ENCODE measurements at regions not wholly inside any gene's neighbourhood (a gene's known extent, or its start where the extent isn't known, plus 50 kb on each side); places are given as distances from the start of the nearest gene placed in this dataset.

- Histone ChIP-seq H3K27ac (no peak overlapping the region), H3K9me3 (no peaks in the 10 kb centered on the region), H3K27me3 (no peaks in the 10 kb centered on the region), H3K4me3 (no peak overlapping the region), H3K36me3 (no peaks in the 10 kb centered on the region), H3K4me1 (peaks cover 22% of the 10 kb centered on the region in 2 donors)
- TF ChIP-seq, protein P1, sequence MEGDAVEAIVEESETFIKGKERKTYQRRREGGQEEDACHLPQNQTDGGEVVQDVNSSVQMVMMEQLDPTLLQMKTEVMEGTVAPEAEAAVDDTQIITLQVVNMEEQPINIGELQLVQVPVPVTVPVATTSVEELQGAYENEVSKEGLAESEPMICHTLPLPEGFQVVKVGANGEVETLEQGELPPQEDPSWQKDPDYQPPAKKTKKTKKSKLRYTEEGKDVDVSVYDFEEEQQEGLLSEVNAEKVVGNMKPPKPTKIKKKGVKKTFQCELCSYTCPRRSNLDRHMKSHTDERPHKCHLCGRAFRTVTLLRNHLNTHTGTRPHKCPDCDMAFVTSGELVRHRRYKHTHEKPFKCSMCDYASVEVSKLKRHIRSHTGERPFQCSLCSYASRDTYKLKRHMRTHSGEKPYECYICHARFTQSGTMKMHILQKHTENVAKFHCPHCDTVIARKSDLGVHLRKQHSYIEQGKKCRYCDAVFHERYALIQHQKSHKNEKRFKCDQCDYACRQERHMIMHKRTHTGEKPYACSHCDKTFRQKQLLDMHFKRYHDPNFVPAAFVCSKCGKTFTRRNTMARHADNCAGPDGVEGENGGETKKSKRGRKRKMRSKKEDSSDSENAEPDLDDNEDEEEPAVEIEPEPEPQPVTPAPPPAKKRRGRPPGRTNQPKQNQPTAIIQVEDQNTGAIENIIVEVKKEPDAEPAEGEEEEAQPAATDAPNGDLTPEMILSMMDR (IDR thresholded peaks at IDR 0.05 in 4 of 5, conservative IDR thresholded peaks at IDR 0.05 in 1 of 5): no peak
- no peak for TF ChIP-seq POLR2A (IDR thresholded peaks at IDR 0.05)
- ATAC-seq (no peak), DNase-seq (no peak)
- in situ Hi-C loops (cut with MboI; ENCODE audit: low sequenced_read_pairs in 4 of 4) (no loop called here), intact Hi-C loops (cut with DNase I; ENCODE audit: low total_unique reads) (loop anchor here (10.0 kb wide), 1 partner anchor 102 kb away; no protein-coding TSS in a partner anchor)
Observed at GRCh38 chr3:107983247-107983646, 107.6 kb downstream of the CD47 start.

GRCh38 chr3:107982165-107982564 lies 108.7 kb downstream of the CD47 start:
- no peaks in the 10 kb centered on the region for H3K36me3 ChIP-seq
- TF ChIP-seq, protein P1 (IDR thresholded peaks at IDR 0.05 in 4 of 5, conservative IDR thresholded peaks at IDR 0.05 in 1 of 5): no peak
- TF ChIP-seq POLR2A (IDR thresholded peaks at IDR 0.05): no peak
- DNase-seq (no peak), ATAC-seq (no peak)
- in situ Hi-C loops (cut with MboI; ENCODE audit: low sequenced_read_pairs in 4 of 4) (no loop called here), intact Hi-C loops (cut with DNase I; ENCODE audit: low total_unique reads) (loop anchor here (10.0 kb wide), 1 partner anchor 103 kb away; no protein-coding TSS in a partner anchor)
- H3K4me1 ChIP-seq: peaks cover 14 to 30% of the 10 kb centered on the region in 2 donors
- H3K27me3 ChIP-seq: no peaks in the 10 kb centered on the region
- no peaks in the 10 kb centered on the region for H3K9me3 ChIP-seq
- H3K27ac ChIP-seq: no peak overlapping the region
- H3K4me3 ChIP-seq: no peak overlapping the region

DNA sequence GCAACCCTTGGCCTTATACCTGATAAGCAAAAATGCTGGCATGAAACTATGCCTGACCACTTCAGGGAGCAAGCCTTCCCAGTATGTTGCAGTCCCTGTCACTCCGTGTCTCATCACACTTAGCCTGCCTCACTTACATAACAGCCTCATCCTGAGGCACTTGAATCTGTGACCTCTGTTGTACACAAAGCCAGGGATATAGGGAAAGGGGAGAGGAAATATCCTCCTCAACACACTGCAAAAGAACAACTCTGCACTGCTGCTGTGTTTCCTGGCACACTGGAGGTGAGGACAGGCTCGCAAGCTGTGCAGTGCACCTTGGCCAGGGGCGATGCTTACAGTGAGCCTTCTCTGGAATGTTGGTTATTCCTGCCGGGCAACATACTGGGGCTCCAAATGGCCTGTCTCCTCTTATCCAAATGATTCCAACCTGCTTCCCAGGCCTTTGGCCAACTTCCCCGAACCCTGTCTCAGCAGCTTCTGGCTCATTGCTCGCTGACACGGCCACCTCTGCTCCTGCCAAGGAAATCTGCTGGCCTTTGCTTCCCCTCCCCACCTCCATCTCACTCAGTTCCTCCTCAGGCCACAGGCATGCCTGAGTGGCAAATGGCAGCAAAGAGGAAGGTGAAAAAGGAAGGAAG lies 109.2 kb downstream of the CD47 start:
- no peaks in the 10 kb centered on the region for H3K27me3 ChIP-seq
- peak in 1 of 2 donors; percentile 38 for ATAC-seq
- H3K4me3 ChIP-seq: no peak overlapping the region
- peaks cover 13 to 30% of the 10 kb centered on the region in 2 donors for H3K4me1 ChIP-seq
- no peaks in the 10 kb centered on the region for H3K36me3 ChIP-seq
- intact Hi-C loops (cut with DNase I; ENCODE audit: low total_unique reads): loop anchor here (10.0 kb wide), 1 partner anchor 103 kb away; no protein-coding TSS in a partner anchor
- in situ Hi-C loops (cut with MboI; ENCODE audit: low sequenced_read_pairs in 4 of 4): no loop called here
- no peak overlapping the region for H3K27ac ChIP-seq
- DNase-seq: no peak
- TF ChIP-seq, protein P1 (IDR thresholded peaks at IDR 0.05 in 4 of 5, conservative IDR thresholded peaks at IDR 0.05 in 1 of 5): no peak
- no peak for TF ChIP-seq POLR2A (IDR thresholded peaks at IDR 0.05)
- no peaks in the 10 kb centered on the region for H3K9me3 ChIP-seq

DNA sequence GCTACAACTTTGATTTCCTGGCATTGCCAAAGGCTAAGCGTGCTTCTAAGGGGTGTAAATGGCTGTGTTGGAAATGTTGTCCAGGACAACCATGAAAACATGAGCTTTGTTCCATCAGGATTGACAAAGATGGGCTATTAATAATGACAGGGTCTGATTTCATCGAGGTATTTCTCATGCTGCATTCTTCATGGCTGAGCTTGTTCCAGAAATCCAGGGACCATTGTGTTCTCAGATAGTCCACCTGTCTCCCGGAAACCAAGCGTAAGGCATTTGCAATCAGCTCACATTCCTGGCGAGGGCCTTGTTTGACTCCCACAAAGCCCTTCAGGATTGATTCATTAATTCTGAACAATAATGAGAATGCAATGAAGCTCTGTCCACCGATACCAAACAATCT lies 111.3 kb downstream of the CD47 start:
- no peak for TF ChIP-seq POLR2A (IDR thresholded peaks at IDR 0.05)
- TF ChIP-seq, protein P1 (IDR thresholded peaks at IDR 0.05 in 4 of 5, conservative IDR thresholded peaks at IDR 0.05 in 1 of 5): no peak
- Histone ChIP-seq H3K27ac (peak overlapping the region in 1 of 4 donors; percentile 74), H3K36me3 (no peaks in the 10 kb centered on the region), H3K27me3 (no peaks in the 10 kb centered on the region), H3K9me3 (no peaks in the 10 kb centered on the region), H3K4me3 (no peak overlapping the region), H3K4me1 (peaks cover 9 to 30% of the 10 kb centered on the region in 2 donors)
- DNase-seq (no peak), ATAC-seq (peak in 1 of 2 donors; percentile 71)
- intact Hi-C loops (cut with DNase I; ENCODE audit: low total_unique reads): loop anchor here (1.0 kb wide), 1 partner anchor 22 kb away; no protein-coding TSS in a partner anchor
- in situ Hi-C loops (cut with MboI; ENCODE audit: low sequenced_read_pairs in 4 of 4): no loop called here

All from gastrocnemius medialis (tissue), 4 donors.